ENCODE measurements at regions not wholly inside any gene's neighbourhood (a gene's known extent, or its start where the extent isn't known, plus 50 kb on each side); places are given as distances from the start of the nearest gene placed in this dataset.
A peak's percentile ranks its signal among the peaks of the same experiment; 100 is the strongest.

DNA sequence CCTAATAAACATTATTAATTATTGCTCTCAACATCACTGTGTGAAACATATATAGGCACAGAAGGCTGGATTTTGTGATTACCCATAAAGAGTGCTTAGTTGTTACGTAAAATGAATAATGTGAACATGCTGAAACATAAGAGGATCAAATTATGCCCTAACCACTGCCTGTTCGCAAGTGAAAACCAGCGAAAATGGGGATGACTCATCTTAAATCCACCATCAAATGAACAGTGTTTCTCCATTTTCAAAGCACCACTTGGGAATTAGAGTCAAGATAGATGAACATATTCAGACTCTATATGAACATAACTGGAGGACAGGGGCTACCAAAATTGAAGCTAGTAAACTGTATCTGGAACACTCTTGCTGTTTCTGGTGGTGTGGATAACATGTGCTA lies 386.2 kb downstream of the HHIPL2 start:
- no peak for FAIRE-seq

DNA sequence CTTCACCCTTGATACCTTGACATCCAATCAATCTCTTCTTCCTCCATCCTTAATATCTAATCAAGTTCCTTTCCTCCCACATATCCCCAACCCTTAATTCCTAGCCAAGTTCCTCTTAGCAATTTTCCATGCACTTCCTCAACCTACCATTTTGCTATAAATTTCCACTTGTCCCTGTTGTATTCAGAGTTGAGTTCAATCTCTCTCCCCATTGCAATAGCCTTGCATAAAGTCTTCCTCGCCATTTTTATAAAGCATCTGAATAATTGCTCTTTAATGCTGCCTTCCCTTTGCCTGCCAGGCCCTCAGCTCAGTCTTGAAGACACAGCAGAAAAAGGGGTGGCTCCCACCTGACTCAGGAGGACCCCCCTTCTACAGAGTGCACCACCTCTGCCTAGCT lies 390.3 kb downstream of the HHIPL2 start:
- no peak for FAIRE-seq

DNA sequence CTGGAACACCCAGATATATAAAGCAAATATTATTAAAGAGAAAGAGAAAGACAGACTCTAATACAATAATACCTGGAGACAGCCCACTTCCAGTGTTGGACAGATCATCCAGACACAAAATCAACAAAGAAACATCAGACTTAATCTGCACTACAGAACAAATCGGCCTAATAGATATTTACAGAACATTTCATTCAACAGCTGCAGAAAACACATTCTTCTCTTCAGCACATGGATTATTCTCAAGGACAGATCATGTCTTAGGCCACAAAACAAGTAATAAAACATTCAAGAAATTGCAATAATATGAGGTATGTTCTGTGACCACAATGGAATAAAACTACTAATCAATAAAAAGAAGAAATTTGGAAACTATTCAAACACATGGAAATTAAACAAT lies 398.3 kb upstream of the DUSP10 start:
- no peak for FAIRE-seq

DNA sequence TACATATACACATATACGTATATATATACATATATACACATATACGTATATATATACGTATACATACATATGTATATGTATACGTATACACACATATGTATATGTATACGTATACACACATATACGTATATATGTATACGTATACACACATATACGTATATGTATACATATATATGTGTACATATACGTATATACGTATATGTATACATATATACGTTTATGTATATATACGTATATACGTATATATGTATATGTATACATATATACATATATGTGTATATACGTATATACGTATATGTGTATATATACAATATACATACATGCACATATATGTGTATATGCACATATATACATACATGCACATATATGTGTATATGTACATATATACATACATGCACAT lies 396.2 kb upstream of the DUSP10 start:
- no peak for FAIRE-seq

DNA sequence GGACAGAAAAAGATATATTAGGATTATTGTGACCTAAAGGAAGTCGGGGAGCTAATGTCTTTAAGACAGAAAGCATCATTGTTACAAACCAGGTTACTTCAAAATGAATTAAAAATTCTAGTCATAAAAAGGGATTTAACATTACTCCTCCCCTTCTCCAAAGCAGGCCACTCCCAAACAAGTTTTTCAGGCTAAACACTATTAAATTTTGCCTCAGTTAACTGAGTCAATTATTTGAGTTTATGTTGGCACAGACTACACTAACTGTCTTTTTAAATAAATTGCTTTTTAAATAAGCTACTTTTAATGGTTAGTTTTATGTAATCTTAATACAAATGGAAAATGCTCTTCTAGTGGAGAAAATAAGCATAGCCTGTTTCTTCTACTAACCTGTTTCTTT lies 395.0 kb upstream of the DUSP10 start:
- FAIRE-seq, result peak; percentile 85

DNA sequence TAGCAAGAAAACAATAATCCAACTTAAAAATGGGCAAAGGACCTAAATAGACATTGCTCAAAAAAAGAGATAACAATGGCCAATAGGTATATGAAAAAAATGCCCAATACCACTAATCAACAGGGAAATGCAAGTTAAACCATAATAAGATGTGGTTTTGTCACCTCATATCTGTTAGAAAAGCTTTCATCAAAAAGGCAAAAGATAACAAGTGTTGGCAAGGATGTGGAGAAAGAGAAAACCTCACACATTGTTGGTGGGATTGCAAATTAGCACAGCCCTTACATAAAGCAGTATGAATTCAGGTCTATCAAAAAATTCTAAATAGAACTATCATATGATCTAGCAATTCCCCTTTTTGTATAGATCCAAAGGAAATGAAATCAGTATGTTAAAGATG lies 387.2 kb upstream of the DUSP10 start:
- FAIRE-seq, result no peak

DNA sequence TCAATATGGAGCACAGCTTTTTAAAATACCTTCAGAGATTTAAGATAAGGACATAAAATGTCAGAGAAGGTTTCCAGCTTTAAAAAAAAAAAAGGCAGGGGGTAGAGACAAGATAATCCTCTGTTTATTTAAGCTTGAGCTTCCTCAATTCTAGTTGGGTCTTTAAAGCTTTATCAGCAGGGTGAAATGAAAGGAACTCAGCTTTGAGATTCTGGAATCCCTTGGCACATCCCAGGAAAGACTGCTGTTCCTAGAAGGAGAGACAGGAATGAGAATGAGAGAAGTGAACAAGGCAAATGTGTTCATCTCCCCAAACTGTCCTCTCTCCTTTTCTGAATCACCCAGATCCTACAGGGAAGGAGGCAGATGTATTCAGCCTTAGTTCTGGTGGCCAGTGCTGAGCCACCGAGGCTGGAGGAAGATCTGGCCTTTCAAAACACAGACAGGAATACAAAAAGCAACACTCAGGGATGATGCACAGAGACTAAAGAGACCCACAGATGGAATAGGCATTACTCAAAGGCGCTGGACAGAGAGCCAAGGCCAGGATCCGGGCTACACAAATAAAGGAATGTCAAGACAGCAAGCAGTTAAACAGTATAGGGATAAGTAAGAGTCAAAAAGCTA lies 385.8 kb upstream of the DUSP10 start:
- FAIRE-seq, result no peak

DNA sequence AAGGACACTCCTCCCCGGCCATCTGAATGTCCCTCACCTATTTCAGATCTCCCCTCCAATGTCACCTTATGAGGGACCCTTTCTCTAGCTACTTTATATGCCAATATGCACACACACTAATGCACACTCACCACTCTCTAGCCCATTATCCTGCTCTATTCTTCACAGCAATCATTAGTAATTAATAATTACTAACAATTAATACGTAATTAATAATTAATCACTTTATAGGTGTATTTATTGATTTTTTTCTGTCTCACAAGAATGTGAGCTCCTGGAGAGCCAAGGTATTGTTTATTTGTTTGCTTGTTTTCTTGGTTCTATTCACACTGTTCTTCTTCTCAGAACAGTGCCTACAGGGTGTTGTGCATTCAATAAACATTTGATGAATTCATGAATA lies 385.2 kb upstream of the DUSP10 start:
- no peak for FAIRE-seq

DNA sequence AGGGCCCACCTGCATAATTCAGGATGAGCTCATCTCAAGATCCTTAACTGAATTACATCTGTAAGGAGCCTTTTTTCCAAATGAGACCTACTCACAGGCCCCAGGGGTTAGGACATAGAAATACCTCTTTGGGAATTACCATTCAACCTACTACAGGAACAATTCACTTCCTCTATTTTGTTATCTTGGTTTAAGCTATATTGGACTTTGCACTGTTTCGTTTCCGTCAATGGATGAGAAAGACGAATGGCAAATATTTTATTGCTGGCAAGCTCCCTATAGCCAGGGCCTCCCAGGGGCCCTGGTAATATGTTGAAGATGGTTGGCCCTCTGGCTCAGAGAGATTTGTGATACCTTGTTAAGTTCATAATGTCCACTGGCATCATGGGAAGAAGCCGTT lies 384.2 kb upstream of the DUSP10 start:
- no peak for FAIRE-seq

DNA sequence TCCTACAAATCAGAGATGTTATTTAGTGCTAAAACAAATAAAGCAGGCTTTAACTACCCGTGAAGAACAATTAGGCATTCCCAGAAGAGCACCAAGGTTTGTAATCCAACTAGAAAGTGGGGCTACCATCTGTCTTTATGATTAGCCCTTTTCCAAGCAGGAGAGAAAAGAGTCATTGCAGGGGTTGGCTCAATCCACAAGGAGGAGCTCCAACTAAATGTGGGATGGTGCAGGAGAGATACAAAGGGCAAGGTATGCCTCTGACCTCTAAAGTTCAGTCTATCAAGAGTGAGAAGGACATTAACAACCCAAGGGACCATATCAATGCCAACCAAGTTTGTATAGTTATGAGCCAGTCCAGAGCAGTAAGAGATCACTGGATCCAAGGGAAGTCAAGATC lies 382.7 kb upstream of the DUSP10 start:
- no peak for FAIRE-seq

DNA sequence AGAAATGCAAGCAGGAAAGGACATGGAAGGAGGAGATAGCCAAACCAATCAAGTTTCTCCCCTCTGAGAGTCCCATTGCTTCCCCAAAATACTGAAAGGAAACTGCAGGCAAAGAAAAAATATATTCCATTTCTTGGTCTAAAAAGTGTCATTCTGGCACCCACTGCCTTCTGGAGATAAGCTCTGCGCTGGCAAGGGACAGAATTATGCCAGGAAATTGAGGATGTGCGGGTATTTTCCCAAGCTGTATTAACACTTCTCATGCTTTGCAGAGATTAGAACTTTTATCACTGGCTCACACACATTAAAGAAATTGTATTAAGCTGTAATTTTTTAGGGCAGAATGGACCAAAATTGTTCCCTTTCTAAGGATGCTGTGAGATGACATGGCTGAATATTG lies 381.2 kb upstream of the DUSP10 start:
- no peak for FAIRE-seq

DNA sequence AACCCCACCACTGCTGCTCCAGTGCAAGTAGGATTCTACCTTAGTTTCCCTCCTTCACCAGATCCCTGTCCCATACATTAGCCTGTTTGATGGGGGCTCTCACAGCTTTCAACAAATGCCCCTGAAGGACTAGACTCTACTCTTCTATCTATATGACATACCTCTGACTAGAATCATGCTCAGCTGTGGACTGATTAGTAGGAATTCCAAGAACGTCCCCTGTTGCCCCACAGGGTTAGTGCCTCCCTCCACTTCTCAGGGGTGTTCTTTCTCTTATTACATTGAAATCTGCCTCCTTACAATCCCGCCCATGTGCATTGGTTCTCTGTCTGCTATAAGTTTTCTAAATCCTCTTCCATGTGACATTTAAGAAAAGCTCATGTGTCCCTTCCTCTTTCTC lies 375.9 kb upstream of the DUSP10 start:
- FAIRE-seq, result no peak

DNA sequence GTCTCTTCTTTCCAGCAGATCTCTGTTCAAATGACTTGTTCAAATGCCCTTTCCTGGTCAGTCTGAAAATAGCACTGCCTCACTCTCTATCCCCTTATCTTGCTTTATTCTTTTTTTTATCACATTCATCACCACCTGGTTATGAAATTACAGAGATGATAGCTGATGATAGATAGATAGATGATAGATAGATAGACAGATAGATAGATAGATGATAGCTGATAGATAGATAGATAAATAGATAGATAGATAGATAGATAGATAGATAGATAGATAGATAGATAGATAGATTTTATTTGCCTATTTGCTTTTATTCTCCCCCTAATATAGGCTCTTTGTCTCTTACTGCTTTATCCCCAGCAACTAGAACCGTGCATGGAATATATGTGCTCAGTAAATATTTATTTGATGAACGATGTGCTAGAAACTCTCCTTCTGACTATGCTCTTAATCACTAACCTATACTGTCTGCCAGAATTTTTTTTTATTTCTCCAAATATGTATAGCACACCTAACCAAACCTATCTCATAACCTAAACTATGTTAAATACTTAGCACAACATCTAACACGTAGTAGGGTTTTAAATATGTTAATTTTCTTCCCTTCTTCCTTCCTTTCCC lies 372.8 kb upstream of the DUSP10 start:
- no peak for FAIRE-seq

DNA sequence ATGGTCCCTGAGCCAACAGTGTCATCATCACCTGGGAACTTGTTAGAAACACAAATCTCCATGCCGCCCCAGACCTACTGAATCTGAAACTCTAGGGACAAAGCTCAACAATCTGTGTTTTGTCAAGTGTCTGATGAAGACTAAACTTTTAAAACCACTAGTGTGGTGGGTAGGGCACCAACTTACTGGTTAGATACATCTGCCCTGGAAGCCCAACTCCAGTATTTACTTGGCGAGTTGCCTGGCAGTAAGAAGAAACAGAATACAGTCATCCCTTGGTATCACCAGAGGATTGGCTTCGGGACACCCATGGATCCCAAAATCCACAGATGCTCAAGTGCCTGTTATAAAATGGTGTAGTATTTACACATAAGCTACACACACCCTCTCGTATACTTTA lies 367.9 kb upstream of the DUSP10 start:
- FAIRE-seq, result no peak

DNA sequence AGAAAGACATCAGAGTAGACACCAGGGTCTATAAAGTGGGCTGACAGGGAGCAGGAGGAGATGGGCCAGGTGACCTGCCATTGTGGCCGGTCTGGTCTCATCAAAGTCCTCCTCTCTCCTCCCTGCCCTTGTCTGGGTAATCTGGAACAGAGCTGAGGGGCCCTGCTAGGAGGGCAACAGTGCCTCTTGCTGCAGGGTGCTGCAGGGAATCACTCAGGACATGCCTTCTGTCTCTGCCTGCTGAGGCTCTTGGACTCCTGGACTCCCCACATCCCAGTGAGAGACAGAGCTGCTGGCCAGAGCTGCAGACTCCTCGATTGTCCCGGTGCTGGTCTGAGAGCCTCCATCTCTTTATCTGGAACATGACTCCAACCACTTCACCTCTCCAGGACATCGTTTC lies 366.1 kb upstream of the DUSP10 start:
- no peak for FAIRE-seq

DNA sequence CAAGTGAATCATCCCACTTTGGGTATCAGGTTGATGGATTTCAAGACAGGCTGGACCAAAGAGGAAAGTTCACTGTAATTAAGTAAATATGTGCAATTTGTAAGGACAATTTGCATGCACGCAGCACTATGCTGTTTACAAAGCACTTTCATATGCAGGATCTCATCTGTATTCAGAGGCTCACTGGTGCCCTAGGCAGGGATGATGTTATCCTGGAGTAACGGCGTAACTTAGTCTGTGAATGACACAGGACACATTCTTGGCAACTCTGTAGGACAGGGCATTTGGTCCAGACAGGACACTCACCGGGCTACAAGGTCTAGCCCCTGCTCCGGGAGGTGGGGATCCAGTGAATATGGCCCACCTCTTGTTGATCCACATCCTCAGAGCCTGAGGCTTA lies 365.4 kb upstream of the DUSP10 start:
- no peak for FAIRE-seq

DNA sequence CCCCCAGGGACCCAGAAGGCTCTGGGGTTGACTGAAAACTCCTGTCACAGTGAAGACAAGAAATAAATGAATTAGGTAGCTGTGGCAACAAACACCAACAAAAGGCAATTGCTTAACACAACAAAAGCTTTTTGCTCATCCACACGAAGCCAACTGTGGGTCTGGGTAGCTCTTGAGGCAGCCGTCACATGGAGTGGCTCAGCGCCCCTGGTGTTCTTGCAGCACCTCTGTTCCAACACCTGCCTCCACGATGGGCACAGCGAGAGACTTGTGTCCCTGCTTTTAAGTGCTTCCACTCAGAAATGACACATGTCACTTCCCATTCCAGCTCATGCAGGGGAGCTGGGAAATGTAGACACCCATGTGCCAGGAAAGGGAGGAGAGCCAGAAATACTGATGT lies 364.5 kb upstream of the DUSP10 start:
- FAIRE-seq, result no peak

DNA sequence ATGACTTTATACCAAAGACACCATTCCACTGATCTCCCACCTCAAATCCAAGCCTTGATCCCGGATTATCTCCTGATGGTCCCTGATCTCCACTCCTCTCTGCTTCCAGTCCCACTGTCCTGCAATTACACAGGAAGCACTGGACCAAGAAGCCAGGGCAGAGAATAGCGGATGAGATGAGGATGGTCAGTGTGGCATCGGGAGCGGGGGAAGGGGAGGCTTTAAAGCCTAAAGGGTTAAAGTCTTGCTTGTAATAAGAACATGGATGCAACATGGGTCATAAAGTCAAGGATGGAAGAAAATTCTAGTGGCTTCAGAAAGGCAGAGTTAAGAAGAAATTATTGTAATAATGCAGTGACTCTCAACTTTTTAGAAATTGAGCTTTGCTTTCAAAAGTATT lies 364.0 kb upstream of the DUSP10 start:
- no peak for FAIRE-seq

DNA sequence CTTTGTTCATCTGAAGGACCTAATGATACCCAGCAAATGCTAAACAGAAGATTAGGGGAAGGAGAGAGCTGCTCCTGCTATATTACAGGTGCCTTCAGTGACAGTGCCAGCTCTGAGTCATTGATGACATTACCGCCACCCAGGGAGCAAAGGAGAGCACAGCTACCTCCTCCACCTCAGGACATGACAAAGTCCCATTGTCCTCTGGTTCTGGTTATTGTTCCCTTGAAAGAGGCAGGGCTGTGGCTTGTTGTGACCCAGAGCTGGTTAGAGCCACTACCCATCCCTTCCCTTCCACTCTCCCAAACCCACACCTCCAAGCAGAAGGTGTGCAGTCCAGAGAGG lies 363.5 kb upstream of the DUSP10 start:
- no peak for FAIRE-seq

DNA sequence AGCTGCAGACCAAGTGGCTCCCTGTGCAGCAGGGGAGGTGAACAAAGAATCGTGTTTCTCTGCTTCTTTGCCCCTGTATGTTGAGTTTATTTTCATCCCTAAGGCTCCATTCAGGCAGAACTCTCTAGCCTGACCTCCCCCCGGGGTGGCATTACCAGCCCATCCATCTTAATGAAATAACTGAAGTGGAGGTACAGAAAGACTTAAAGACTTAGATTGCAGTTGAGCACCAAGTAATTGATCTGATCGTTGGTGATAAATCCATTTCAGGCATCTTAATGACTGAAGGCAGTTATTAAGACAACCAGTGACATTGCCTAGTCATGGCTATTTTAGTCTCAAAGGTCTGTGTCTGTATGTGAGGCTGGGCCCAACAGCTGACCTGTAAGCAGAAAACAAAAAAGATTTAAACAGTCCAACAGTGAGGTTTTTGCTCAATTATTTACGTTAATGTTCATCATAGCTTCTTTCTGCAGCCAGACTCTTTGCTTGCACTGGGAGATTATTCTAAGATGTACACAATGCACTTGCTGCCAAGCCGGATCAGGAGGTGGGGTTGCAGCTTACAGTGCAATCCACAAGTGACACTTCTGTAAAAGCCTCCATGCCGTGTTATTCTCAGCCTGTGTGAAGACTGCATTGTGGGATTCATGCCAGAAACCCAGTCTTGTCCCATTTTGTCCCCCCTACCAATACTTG lies 363.0 kb upstream of the DUSP10 start:
- no peak for FAIRE-seq

DNA sequence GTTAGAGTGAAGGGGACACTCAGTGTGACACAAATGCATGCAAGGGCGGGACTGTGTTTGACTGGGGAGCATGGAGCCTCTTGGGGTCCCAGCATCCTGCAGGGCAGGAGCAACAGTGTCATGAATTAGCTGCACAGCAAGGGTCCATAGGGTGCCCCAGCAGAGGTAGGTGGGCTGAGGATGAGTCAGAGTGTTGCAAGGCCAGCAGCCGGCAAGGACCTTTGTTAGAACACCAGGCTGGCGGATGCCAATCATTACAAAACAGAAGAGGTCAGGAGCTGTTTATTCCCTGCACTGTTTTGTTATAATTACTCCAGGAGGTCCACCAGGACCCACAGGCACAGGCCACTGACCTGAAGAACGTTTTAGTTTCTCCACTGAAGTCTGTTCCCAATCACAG lies 362.2 kb upstream of the DUSP10 start:
- FAIRE-seq, result no peak

DNA sequence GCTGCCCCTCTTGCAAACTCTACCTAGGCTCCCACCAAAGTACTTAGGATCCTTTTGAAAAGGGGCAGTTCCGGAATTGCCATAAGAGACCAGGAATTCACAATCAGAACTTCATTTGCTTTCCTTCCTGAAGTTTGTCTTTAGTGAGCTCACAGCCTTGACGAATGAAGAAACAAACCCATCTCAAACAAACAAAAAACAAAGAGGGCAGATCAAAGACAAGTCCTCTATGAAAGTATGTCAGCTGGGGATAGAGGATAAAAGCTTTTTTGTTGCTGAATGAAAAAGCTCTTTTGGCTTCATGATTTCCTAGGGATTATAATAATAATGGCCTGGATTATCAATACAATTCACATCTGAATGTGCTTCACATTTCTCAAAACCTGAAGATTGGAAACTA lies 357.9 kb upstream of the DUSP10 start:
- no peak for FAIRE-seq

DNA sequence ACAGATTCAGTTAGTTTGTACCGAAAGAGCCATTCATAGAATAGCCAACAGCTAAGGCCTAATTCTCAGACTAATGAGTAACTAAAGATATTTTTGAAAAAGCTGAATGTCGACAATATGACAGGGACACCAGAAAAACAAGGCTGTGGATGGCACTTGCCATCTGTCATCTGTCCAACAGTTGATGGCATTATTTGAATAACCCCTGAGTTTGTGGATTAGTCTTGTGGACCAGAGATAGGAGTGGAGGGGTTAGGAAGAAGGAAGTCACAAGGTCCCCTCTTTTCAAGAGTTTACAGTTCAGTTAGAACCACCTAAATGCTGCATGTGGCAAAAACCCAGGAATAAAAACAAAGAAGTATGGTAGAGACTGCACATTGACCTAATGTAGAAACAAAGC lies 356.5 kb upstream of the DUSP10 start:
- no peak for FAIRE-seq

DNA sequence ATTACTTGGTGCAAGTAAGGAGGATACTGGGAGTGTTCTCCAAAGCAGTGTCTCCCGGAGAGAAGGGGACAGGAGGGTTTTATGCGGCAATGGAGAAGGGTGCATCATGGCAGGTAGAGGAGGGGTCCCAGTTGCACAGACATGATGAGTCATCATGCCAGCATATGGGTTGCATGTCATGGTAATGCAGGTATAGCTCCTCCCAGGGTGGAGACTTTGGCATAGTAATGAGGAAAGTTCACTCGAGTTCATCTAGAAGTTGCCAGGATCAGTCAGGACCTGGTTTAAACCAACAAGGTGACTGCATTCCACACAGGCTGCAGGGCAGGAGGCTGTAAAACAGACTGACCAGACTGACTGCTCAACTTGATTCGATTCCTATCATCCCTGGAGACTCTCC lies 355.7 kb upstream of the DUSP10 start:
- no peak for FAIRE-seq

DNA sequence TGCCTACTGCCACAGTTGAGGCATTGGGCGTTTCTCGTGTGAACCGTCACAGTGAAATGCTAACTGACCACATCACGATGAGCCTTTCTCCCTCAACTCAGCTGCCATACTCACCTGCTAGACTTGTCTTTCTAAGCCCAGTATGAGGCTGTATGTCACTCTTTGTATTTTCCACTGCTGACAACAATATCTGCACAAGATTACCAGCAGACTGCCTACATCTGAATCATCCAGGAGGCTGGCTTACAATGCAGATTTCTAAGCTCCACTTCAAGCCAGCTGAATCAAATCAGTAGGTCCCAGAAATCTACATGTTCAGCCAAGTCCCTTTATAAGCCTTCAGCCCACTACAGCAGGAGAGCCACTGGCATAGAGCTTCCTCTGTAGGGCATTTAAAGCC lies 355.0 kb upstream of the DUSP10 start:
- FAIRE-seq, result no peak
